KMS-11 (cell line): ENCODE measurements at regions not wholly inside any gene's neighbourhood (a gene's known extent, or its start where the extent isn't known, plus 50 kb on each side); places are given as distances from the start of the nearest gene placed in this dataset.
"Not testable (repeated sequence)": the region's sequence is repeated elsewhere in the genome, so short reads cannot be mapped to it uniquely, and the experiment has no call there.

Experiments
- H2AFZ ChIP-seq: fragments of 200-600 bp; sonication (generic); 2 replicates; pipeline ENCODE4 v1.6.1; 2016; ENCODE audit warnings: antibody characterized with exemption, mixed run types, low read depth
- H3K27ac ChIP-seq: fragments of 200-600 bp; sonication (generic); 2 replicates; pipeline ENCODE4 v1.6.1; 2016; ENCODE audit warnings: mild to moderate bottlenecking, mixed run types
- H3K27me3 ChIP-seq: fragments of 200-600 bp; sonication (generic); 2 replicates; pipeline ENCODE4 v1.6.1; 2017; ENCODE audit warnings: mild to moderate bottlenecking, low read depth, mixed run types, moderate library complexity; ENCODE audit not compliant: insufficient read depth
- H3K36me3 ChIP-seq: fragments of 200-600 bp; sonication (generic); 2 replicates; pipeline ENCODE4 v1.6.1; 2017; ENCODE audit warnings: mild to moderate bottlenecking, mixed run types; ENCODE audit not compliant: insufficient read depth
- H3K4me1 ChIP-seq: fragments of 200-600 bp; sonication (generic); 2 replicates; pipeline ENCODE4 v1.6.1; 2016; ENCODE audit warnings: mild to moderate bottlenecking, low read depth, mixed run types; ENCODE audit not compliant: poor library complexity, severe bottlenecking
- H3K4me2 ChIP-seq: fragments of 200-600 bp; sonication (generic); 2 replicates; pipeline ENCODE4 v1.7.0; 2016; ENCODE audit warnings: mild to moderate bottlenecking, mixed run types
- H3K4me3 ChIP-seq: fragments of 200-600 bp; sonication (generic); IDR thresholded peaks from 2 replicates; pipeline ENCODE4 v1.6.1; 2017; ENCODE audit warnings: low read depth, low read length, mixed read lengths; ENCODE audit not compliant: insufficient read depth
- H3K79me2 ChIP-seq: fragments of 200-600 bp; sonication (generic); 2 replicates; pipeline ENCODE4 v1.6.1; 2016; ENCODE audit warnings: low read depth, mixed run types; ENCODE audit not compliant: insufficient read depth
- H3K9ac ChIP-seq: fragments of 200-600 bp; sonication (generic); 2 replicates; pipeline ENCODE4 v1.6.1; 2016; ENCODE audit warnings: mild to moderate bottlenecking, mixed run types
- H4K20me1 ChIP-seq: fragments of 200-600 bp; sonication (generic); 2 replicates; pipeline ENCODE4 v1.6.1; 2016; ENCODE audit warnings: mild to moderate bottlenecking, mixed run types; ENCODE audit not compliant: insufficient read depth
- CTCF ChIP-seq: fragments of 200-600 bp; sonication (generic); conservative IDR thresholded peaks from 2 replicates; pipeline ENCODE4 v1.6.1; 2017; ENCODE audit warnings: low read depth, mild to moderate bottlenecking, antibody characterized with exemption, low read length, moderate library complexity, mixed read lengths

GRCh38 chr2:53033411-53033810, 734.2 kb upstream of the CHAC2 start:
- no peak overlapping the region for H3K27ac ChIP-seq
- H3K4me3 ChIP-seq, result no peak overlapping the region
- H3K9ac ChIP-seq, result no peak overlapping the region
- TF ChIP-seq CTCF, result no peak
- no peaks in the 10 kb centered on the region for H4K20me1 ChIP-seq
- no peaks in the 10 kb centered on the region for H3K4me1 ChIP-seq
- H3K4me2 ChIP-seq, result no peak overlapping the region
- no peak overlapping the region for H2AFZ ChIP-seq
- no peaks in the 10 kb centered on the region for H3K27me3 ChIP-seq
- no peaks in the 10 kb centered on the region for H3K36me3 ChIP-seq
- H3K79me2 ChIP-seq, result no peaks in the 10 kb centered on the region

- Histone ChIP-seq H3K36me3 (no peaks in the 10 kb centered on the region), H3K4me1 (no peaks in the 10 kb centered on the region), H3K4me3 (no peak overlapping the region), H3K4me2 (no peak overlapping the region), H2AFZ (no peak overlapping the region), H3K27me3 (no peaks in the 10 kb centered on the region), H3K9ac (no peak overlapping the region), H3K79me2 (no peaks in the 10 kb centered on the region), H4K20me1 (no peaks in the 10 kb centered on the region), H3K27ac (no peak overlapping the region)
- no peak for TF ChIP-seq CTCF
Observed at GRCh38 chr2:53028746-53029423, 738.7 kb upstream of the CHAC2 start.

GRCh38 chr2:53028225-53028624, 739.4 kb upstream of the CHAC2 start:
- Histone ChIP-seq H3K27me3 (no peaks in the 10 kb centered on the region), H2AFZ (no peak overlapping the region), H3K9ac (no peak overlapping the region), H4K20me1 (no peaks in the 10 kb centered on the region), H3K27ac (no peak overlapping the region), H3K79me2 (no peaks in the 10 kb centered on the region), H3K4me1 (no peaks in the 10 kb centered on the region), H3K4me2 (no peak overlapping the region), H3K36me3 (no peaks in the 10 kb centered on the region), H3K4me3 (no peak overlapping the region)
- no peak for TF ChIP-seq CTCF

- not testable (repeated sequence) for H3K4me3 ChIP-seq, H3K36me3 ChIP-seq, H3K79me2 ChIP-seq, H3K4me1 ChIP-seq, H3K27me3 ChIP-seq, H4K20me1 ChIP-seq, H3K4me2 ChIP-seq, H3K27ac ChIP-seq, H2AFZ ChIP-seq, H3K9ac ChIP-seq
Observed at GRCh38 chr2:53022248-53022647, 745.4 kb upstream of the CHAC2 start.

GRCh38 chr2:53021828-53022227, 745.8 kb upstream of the CHAC2 start:
- no peak overlapping the region for H3K9ac ChIP-seq
- no peak overlapping the region for H2AFZ ChIP-seq
- no peaks in the 10 kb centered on the region for H3K79me2 ChIP-seq
- no peaks in the 10 kb centered on the region for H4K20me1 ChIP-seq
- H3K27ac ChIP-seq, result no peak overlapping the region
- no peak overlapping the region for H3K4me3 ChIP-seq
- no peaks in the 10 kb centered on the region for H3K36me3 ChIP-seq
- TF ChIP-seq CTCF, result no peak
- H3K4me2 ChIP-seq, result no peak overlapping the region
- H3K27me3 ChIP-seq, result no peaks in the 10 kb centered on the region
- H3K4me1 ChIP-seq, result no peaks in the 10 kb centered on the region
